ENCODE measurements at regions not wholly inside any gene's neighbourhood (a gene's known extent, or its start where the extent isn't known, plus 50 kb on each side); places are given as distances from the start of the nearest gene placed in this dataset.

- DNase-seq = no peak
Observed at GRCh38 chr13:33472446-33472845, 186.9 kb upstream of the STARD13 start.

GRCh38 chr13:33479105-33479504 is 193.6 kb upstream of the STARD13 start:
- DNase-seq = no peak

GRCh38 chr13:33480561-33480960 is 195.0 kb upstream of the STARD13 start:
- no peak for DNase-seq

- no peak for DNase-seq
Observed at GRCh38 chr13:33483471-33483870, 197.9 kb upstream of the STARD13 start.

- no peak for DNase-seq
Observed at GRCh38 chr13:33485247-33485646, 199.7 kb upstream of the STARD13 start.

GRCh38 chr13:33487575-33488243 is 202.2 kb upstream of the STARD13 start:
- no peak for DNase-seq

GRCh38 chr13:33489563-33489962 is 204.0 kb upstream of the STARD13 start:
- no peak for DNase-seq

GRCh38 chr13:33490461-33491327 is 205.1 kb upstream of the STARD13 start:
- DNase-seq = no peak

GRCh38 chr13:33493672-33494365 is 208.3 kb upstream of the STARD13 start:
- DNase-seq = no peak

GRCh38 chr13:33494596-33495204 is 209.1 kb upstream of the STARD13 start:
- DNase-seq = no peak

- DNase-seq = no peak
Observed at GRCh38 chr13:33496336-33496735, 210.8 kb upstream of the STARD13 start.

GRCh38 chr13:33497146-33497845 is 211.7 kb upstream of the STARD13 start:
- no peak for DNase-seq

GRCh38 chr13:33508060-33508459 is 222.5 kb upstream of the STARD13 start:
- DNase-seq = no peak

- no peak for DNase-seq
Observed at GRCh38 chr13:33509642-33510229, 224.2 kb upstream of the STARD13 start.

GRCh38 chr13:33510350-33510970 is 224.9 kb upstream of the STARD13 start:
- DNase-seq = no peak

GRCh38 chr13:33512880-33513554 is 227.5 kb upstream of the STARD13 start:
- no peak for DNase-seq

- DNase-seq = no peak
Observed at GRCh38 chr13:33514362-33514761, 228.8 kb upstream of the STARD13 start.

- no peak for DNase-seq
Observed at GRCh38 chr13:33515146-33515545, 229.6 kb upstream of the STARD13 start.

- no peak for DNase-seq
Observed at GRCh38 chr13:33518452-33518851, 232.9 kb upstream of the STARD13 start.

- no peak for DNase-seq
Observed at GRCh38 chr13:33519561-33520467, 234.3 kb upstream of the STARD13 start.
